ENCODE measurements at regions not wholly inside any gene's neighbourhood (a gene's known extent, or its start where the extent isn't known, plus 50 kb on each side); places are given as distances from the start of the nearest gene placed in this dataset.

GRCh38 chr7:108697254-108697653 is 127.6 kb downstream of the DNAJB9 start:
- Histone ChIP-seq H3K9me3 (ENCODE audit: control insufficient read depth, insufficient read depth, low read depth, low read length) (no peaks in the 10 kb centered on the region), H3K4me3 (ENCODE audit: low read depth, low read length) (no peak overlapping the region), H3K36me3 (ENCODE audit: control insufficient read depth in 2 of 2, insufficient read depth in 1 of 2, low read length in 2 of 2) (no peaks in the 10 kb centered on the region), H3K27ac (ENCODE audit: extremely low read depth, low read depth, low read length) (no peak overlapping the region), H3K4me1 (ENCODE audit: control insufficient read depth, insufficient read depth, low read length) (no peaks in the 10 kb centered on the region)
- ChIA-PET CTCF (interaction anchor here (0.6 to 1.1 kb wide), 3 partner anchors 9 to 1392 kb away, joined by 3 read pairs; no protein-coding TSS in a partner anchor), POLR2A (no interaction called here)
- TF ChIP-seq PRDM4 (tag by site-specific recombination; IDR thresholded peaks at IDR 0.05) (no peak), ZNF473 (tag by site-specific recombination; IDR thresholded peaks at IDR 0.05) (no peak), HOXD13 (CRISPR knock-in tag; IDR thresholded peaks at IDR 0.05; ENCODE audit: borderline replicate concordance) (no peak), ZNF114 (tag by site-specific recombination; IDR thresholded peaks at IDR 0.05) (no peak), KLF16 (tag by site-specific recombination; IDR thresholded peaks at IDR 0.05) (no peak), ZNF510 (tag by site-specific recombination; IDR thresholded peaks at IDR 0.05; ENCODE audit: insufficient replicate concordance) (no peak), ZNF549 (tag by site-specific recombination; IDR thresholded peaks at IDR 0.05) (no peak), SCRT2 (tag by site-specific recombination; IDR thresholded peaks at IDR 0.05) (no peak), YY1 (tag by site-specific recombination; IDR thresholded peaks at IDR 0.05) (no peak), ZNF140 (tag by site-specific recombination; IDR thresholded peaks at IDR 0.05) (no peak), FEZF1 (tag by site-specific recombination; IDR thresholded peaks at IDR 0.05) (no peak), ZNF530 (tag by site-specific recombination; IDR thresholded peaks at IDR 0.05; ENCODE audit: low read depth) (no peak), ZNF311 (tag by site-specific recombination; IDR thresholded peaks at IDR 0.05; ENCODE audit: borderline replicate concordance) (no peak), ZNF121 (tag by site-specific recombination; IDR thresholded peaks at IDR 0.05) (no peak), ZNF23 (tag by site-specific recombination; IDR thresholded peaks at IDR 0.05; ENCODE audit: borderline replicate concordance) (no peak), ZNF830 (tag by site-specific recombination; IDR thresholded peaks at IDR 0.05; ENCODE audit: low read depth) (no peak), ZNF155 (tag by site-specific recombination; IDR thresholded peaks at IDR 0.05) (no peak), HOXA7 (CRISPR knock-in tag; IDR thresholded peaks at IDR 0.05; ENCODE audit: borderline replicate concordance) (no peak), IKZF3 (tag by site-specific recombination; IDR thresholded peaks at IDR 0.05) (no peak), ZNF843 (tag by site-specific recombination; IDR thresholded peaks at IDR 0.05) (no peak)

GRCh38 chr7:108711611-108712010 is 141.9 kb downstream of the DNAJB9 start:
- no peaks in the 10 kb centered on the region for H3K36me3 ChIP-seq (ENCODE audit: control insufficient read depth in 2 of 2, insufficient read depth in 1 of 2, low read length in 2 of 2)
- H3K4me1 ChIP-seq (ENCODE audit: control insufficient read depth, insufficient read depth, low read length) = no peaks in the 10 kb centered on the region
- CTCF ChIA-PET = no interaction called here
- no peaks in the 10 kb centered on the region for H3K9me3 ChIP-seq (ENCODE audit: control insufficient read depth, insufficient read depth, low read depth, low read length)
- POLR2A ChIA-PET = no interaction called here
- no peak overlapping the region for H3K4me3 ChIP-seq (ENCODE audit: low read depth, low read length)
- no peak overlapping the region for H3K27ac ChIP-seq (ENCODE audit: extremely low read depth, low read depth, low read length)
- TF ChIP-seq ZNF837 (tag by site-specific recombination; IDR thresholded peaks at IDR 0.05) (no peak), ZNF223 (tag by site-specific recombination; IDR thresholded peaks at IDR 0.05) (no peak), ZNF596 (tag by site-specific recombination; IDR thresholded peaks at IDR 0.05) (no peak), PRDM2 (tag by site-specific recombination; IDR thresholded peaks at IDR 0.05; ENCODE audit: borderline replicate concordance) (no peak), ZFP69B (tag by site-specific recombination; IDR thresholded peaks at IDR 0.05) (no peak), ZNF561 (tag by site-specific recombination; IDR thresholded peaks at IDR 0.05; ENCODE audit: borderline replicate concordance) (no peak), ZNF529 (tag by site-specific recombination; IDR thresholded peaks at IDR 0.05; ENCODE audit: insufficient replicate concordance) (no peak), ZNF654 (tag by site-specific recombination; IDR thresholded peaks at IDR 0.05; ENCODE audit: low read depth) (no peak), ZNF76 (tag by site-specific recombination; IDR thresholded peaks at IDR 0.05; ENCODE audit: borderline replicate concordance, low read depth) (no peak), ZNF658 (tag by site-specific recombination; IDR thresholded peaks at IDR 0.05) (no peak)
